RWPE2 (cell line): ENCODE measurements at regions not wholly inside any gene's neighbourhood (a gene's known extent, or its start where the extent isn't known, plus 50 kb on each side); places are given as distances from the start of the nearest gene placed in this dataset.

Experiments used
- ATAC-seq: fragments of 200-7000 bp; cut with Tn5 transposase; 3 replicates; pipeline ENCODE4 v1.9.1; 2021; ENCODE audit warnings: low read depth
- DNase-seq: peaks from one replicate; pipeline ENCODE4 v3.0.0-alpha.2; 2020; ENCODE audit warnings: low spot score
- H3K27ac ChIP-seq: fragments of 450-650 bp; 2 replicates; pipeline ENCODE4 v1.5.1; 2017; ENCODE audit warnings: mild to moderate bottlenecking; ENCODE audit not compliant: poor library complexity, severe bottlenecking
- H3K27me3 ChIP-seq: fragments of 250-450 bp; sonication (Bioruptor Pico); 2 replicates; pipeline ENCODE4 v1.5.1; 2021; ENCODE audit warnings: mild to moderate bottlenecking, moderate library complexity; ENCODE audit not compliant: insufficient read depth, poor library complexity, severe bottlenecking
- H3K36me3 ChIP-seq: fragments of 250-450 bp; sonication (Bioruptor Pico); 2 replicates; pipeline ENCODE4 v1.5.1; 2020; ENCODE audit warnings: low read depth, mild to moderate bottlenecking, moderate library complexity
- H3K4me1 ChIP-seq: fragments of 250-450 bp; sonication (Bioruptor Pico); 2 replicates; pipeline ENCODE4 v1.5.1; 2021; ENCODE audit warnings: mild to moderate bottlenecking, moderate library complexity; ENCODE audit not compliant: insufficient read depth, poor library complexity, severe bottlenecking
- H3K4me3 ChIP-seq: fragments of 250-450 bp; sonication (Bioruptor Pico); 2 replicates; pipeline ENCODE4 v1.5.1; 2021; ENCODE audit warnings: mild to moderate bottlenecking, moderate library complexity; ENCODE audit not compliant: severe bottlenecking
- H3K9me3 ChIP-seq: fragments of 250-450 bp; sonication (Bioruptor Pico); 2 replicates; pipeline ENCODE4 v1.5.1; 2021; ENCODE audit warnings: mild to moderate bottlenecking, moderate library complexity; ENCODE audit not compliant: severe bottlenecking
- CTCF ChIP-seq: fragments of 450-650 bp; IDR thresholded peaks from one replicate; pipeline ENCODE4 v1.5.1; 2017; ENCODE audit warnings: mild to moderate bottlenecking, moderate library complexity; ENCODE audit not compliant: poor library complexity, severe bottlenecking

- no peaks in the 10 kb centered on the region for H3K27me3 ChIP-seq
- no peak for DNase-seq
- H3K9me3 ChIP-seq, result no peaks in the 10 kb centered on the region
- H3K4me1 ChIP-seq, result no peaks in the 10 kb centered on the region
- no peaks in the 10 kb centered on the region for H3K36me3 ChIP-seq
- H3K27ac ChIP-seq, result no peak overlapping the region
- TF ChIP-seq CTCF, result no peak
- no peak for ATAC-seq
- no peak overlapping the region for H3K4me3 ChIP-seq
Observed at GRCh38 chr18:29693334-29693733, 1349.2 kb downstream of the DSC3 start.

DNA sequence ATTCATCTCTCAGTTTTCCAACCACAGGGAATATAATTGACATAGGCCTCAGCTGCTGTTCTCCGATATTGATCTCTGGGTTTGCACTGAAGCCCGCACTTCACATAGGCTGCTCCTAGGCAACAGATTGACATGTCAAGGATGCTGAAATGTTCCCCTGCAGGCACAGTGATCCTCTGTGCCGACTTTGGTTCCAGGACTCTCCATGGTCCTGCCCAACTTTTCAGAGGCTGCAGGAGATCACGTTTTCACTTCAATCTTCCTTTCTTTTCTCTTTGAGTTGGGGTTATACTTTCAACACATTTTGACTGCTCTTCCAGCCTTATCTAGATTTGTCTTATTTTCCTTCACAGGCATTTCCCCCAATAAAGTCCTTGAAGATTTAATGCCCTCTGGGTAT, 1361.0 kb downstream of the DSC3 start:
- H3K4me1 ChIP-seq, result no peaks in the 10 kb centered on the region
- no peaks in the 10 kb centered on the region for H3K9me3 ChIP-seq
- H3K27ac ChIP-seq, result no peak overlapping the region
- no peaks in the 10 kb centered on the region for H3K36me3 ChIP-seq
- TF ChIP-seq CTCF, result no peak
- no peaks in the 10 kb centered on the region for H3K27me3 ChIP-seq
- ATAC-seq (no peak), DNase-seq (no peak)
- H3K4me3 ChIP-seq, result no peak overlapping the region

DNA sequence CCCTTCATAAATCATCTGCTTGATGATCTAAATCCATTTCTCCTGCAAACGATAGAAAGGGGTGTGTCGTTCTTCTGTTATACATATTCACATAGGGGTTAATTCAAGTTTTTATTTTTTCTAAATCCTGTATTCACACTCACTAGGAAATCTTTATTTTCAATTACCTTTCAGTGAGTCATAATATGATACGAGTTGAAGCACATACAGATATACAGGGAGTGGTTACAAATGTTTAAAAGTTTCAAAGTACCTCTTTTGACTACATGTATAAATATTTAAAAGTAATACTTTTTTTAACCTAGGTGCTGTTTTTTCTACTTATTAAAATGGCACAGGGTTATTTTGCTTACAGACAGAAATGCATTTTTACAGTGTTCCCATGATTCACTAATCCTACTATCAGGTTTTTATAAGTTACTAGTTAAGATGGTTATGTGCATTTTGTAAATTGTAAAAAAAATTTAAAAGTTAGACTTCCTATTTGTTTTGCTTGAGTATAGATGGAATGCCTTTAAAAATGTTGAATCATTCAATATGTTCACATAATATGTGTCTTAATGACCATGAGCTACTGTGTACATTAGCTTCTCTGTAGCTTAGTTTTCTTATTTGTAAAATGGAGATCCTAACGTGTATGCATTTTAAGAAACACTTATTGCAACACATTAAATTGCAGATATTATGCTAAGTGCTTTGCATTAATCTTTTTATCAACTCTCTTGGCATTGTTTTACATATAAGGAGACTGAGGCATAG, 1378.1 kb downstream of the DSC3 start:
- no peak overlapping the region for H3K27ac ChIP-seq
- no peak overlapping the region for H3K4me3 ChIP-seq
- H3K4me1 ChIP-seq, result no peaks in the 10 kb centered on the region
- H3K9me3 ChIP-seq, result no peaks in the 10 kb centered on the region
- ATAC-seq (no peak), DNase-seq (no peak)
- no peaks in the 10 kb centered on the region for H3K36me3 ChIP-seq
- no peak for TF ChIP-seq CTCF
- no peaks in the 10 kb centered on the region for H3K27me3 ChIP-seq

DNA sequence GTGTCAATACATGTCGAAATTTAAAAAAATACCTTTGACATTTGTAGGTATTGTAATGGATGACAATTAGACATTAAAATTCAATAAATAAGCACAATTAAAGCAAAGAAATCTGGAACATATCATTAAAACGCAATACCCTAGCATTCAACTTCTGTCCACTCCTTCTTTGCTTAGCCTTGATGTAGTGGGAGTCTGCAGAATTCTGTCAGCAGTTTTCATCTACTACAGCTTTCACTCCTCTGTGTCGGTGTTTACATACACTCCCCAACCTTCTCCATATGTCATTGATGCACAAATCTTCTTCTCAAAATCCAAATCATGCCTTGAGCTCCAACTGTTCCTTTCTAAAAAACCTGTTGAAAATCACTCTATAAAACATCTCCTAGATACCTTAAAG, 1380.6 kb downstream of the DSC3 start:
- ATAC-seq, result no peak
- Histone ChIP-seq H3K4me1 (no peaks in the 10 kb centered on the region), H3K27me3 (no peaks in the 10 kb centered on the region), H3K36me3 (no peaks in the 10 kb centered on the region), H3K4me3 (no peak overlapping the region), H3K27ac (no peak overlapping the region), H3K9me3 (no peaks in the 10 kb centered on the region)
- no peak for DNase-seq
- TF ChIP-seq CTCF, result no peak

- ATAC-seq, result no peak
- H3K9me3 ChIP-seq, result no peaks in the 10 kb centered on the region
- H3K4me3 ChIP-seq, result no peak overlapping the region
- H3K27me3 ChIP-seq, result no peaks in the 10 kb centered on the region
- H3K36me3 ChIP-seq, result no peaks in the 10 kb centered on the region
- no peak overlapping the region for H3K27ac ChIP-seq
- no peaks in the 10 kb centered on the region for H3K4me1 ChIP-seq
- DNase-seq, result no peak
- no peak for TF ChIP-seq CTCF
Observed at GRCh38 chr18:29660777-29661176, 1381.8 kb downstream of the DSC3 start.
